Panc1 (cell line): ENCODE measurements at regions not wholly inside any gene's neighbourhood (a gene's known extent, or its start where the extent isn't known, plus 50 kb on each side); places are given as distances from the start of the nearest gene placed in this dataset.

Experiments
- ATAC-seq: fragments of 200-7000 bp; cut with Tn5 transposase; 2 replicates; pipeline ENCODE4 v1.9.1; 2020; ENCODE audit warnings: mild to moderate bottlenecking, moderate library complexity
- BruUV-seq: library from RNA; stranded (reverse); fragments of 400-500 nt; replicated peaks from 2 replicates; lab custom pipeline; 2021; lab: Mats Ljungman, UMichigan
- CTCF ChIA-PET: fragments of 300-600 bp; sonication (Branson Sonifier 250); formaldehyde crosslinking; loops from one replicate; lab custom pipeline; 2022; ENCODE audit warnings: antibody characterized with exemption; lab: Charles Lee
- POLR2A ChIA-PET: fragments of 300-600 bp; sonication (Branson Sonifier 250); formaldehyde crosslinking; loops from one replicate; lab custom pipeline; 2022; ENCODE audit warnings: antibody characterized with exemption; lab: Charles Lee
- DNase-seq: peaks from one replicate; pipeline ENCODE4 v3.0.0-alpha.2; 2010; ENCODE audit warnings: low read depth, low spot score
- H3K27ac ChIP-seq: 2 replicates; pipeline ENCODE4 v1.5.1; 2011; ENCODE audit warnings: mild to moderate bottlenecking, low read length, inconsistent platforms
- H3K27me3 ChIP-seq: fragments of 200-500 bp; sonication (Bioruptor generic); 2 replicates; pipeline ENCODE4 v1.6.0; 2014; ENCODE audit warnings: low read length, inconsistent platforms; ENCODE audit not compliant: control insufficient read depth, insufficient read depth
- H3K36me3 ChIP-seq: fragments of 200-500 bp; sonication (Bioruptor generic); 2 replicates; pipeline ENCODE4 v1.5.1; 2014; ENCODE audit warnings: inconsistent platforms, mild to moderate bottlenecking, low read length, moderate library complexity; ENCODE audit not compliant: control insufficient read depth, insufficient read depth
- H3K4me1 ChIP-seq: 2 replicates; pipeline ENCODE4 v1.5.1; 2011; ENCODE audit warnings: inconsistent platforms, mild to moderate bottlenecking, low read length, moderate library complexity; ENCODE audit not compliant: control insufficient read depth, insufficient read depth
- H3K4me3 ChIP-seq, 2 experiments: 2 replicates each; pipeline ENCODE4 v1.5.1; 2011 to 2012; ENCODE audit warnings: low read depth in 2 of 2, low read length in 2 of 2, mild to moderate bottlenecking in 2 of 2, inconsistent platforms in 1 of 2, moderate library complexity in 1 of 2
- H3K9me3 ChIP-seq: fragments of 200-500 bp; sonication (Bioruptor generic); 2 replicates; pipeline ENCODE4 v1.5.1; 2014; ENCODE audit warnings: low read depth, mild to moderate bottlenecking, inconsistent platforms, low read length, moderate library complexity; ENCODE audit not compliant: control insufficient read depth, insufficient read depth
- POLR2AphosphoS5 ChIP-seq: IDR thresholded peaks from 2 replicates; pipeline ENCODE4 v1.6.1; 2012; ENCODE audit warnings: mild to moderate bottlenecking, low read depth, low read length, moderate library complexity
- SIN3A ChIP-seq: IDR thresholded peaks from 2 replicates; pipeline ENCODE4 v1.6.1; 2012; ENCODE audit warnings: low read depth, mild to moderate bottlenecking, low read length, moderate library complexity, borderline replicate concordance; ENCODE audit not compliant: insufficient read depth
- TCF7L2 ChIP-seq: IDR thresholded peaks from 2 replicates; pipeline ENCODE4 v1.6.1; 2011; ENCODE audit warnings: mild to moderate bottlenecking, low read depth, low read length, inconsistent platforms
- in situ Hi-C: cut with HindIII; loops from 2 replicates; pipeline ENCODE4 v1.10.0; 2016; ENCODE audit warnings: low sequenced_read_pairs, low pct_unique_long_range_greater_than_20kb
- intact Hi-C: fragments of 100-400 bp; cut with micrococcal nuclease; formaldehyde crosslinking; loops from one replicate; pipeline ENCODE4 v1.10.0; 2022; ENCODE audit not compliant: unreplicated experiment
- TF ChIP-seq, protein P1 (sequence below): fragments of 450-650 bp; IDR thresholded peaks from 2 replicates; pipeline ENCODE4 v1.5.1; 2017; ENCODE audit warnings: mild to moderate bottlenecking
- TF ChIP-seq, protein P2 (sequence below), 2 experiments: IDR thresholded peaks; 2 replicates each; pipeline ENCODE4 v1.6.1; 2011 to 2012; ENCODE audit warnings: low read depth in 2 of 2, control low read depth in 1 of 2, low read length in 1 of 2, mild to moderate bottlenecking in 1 of 2, moderate library complexity in 1 of 2; ENCODE audit not compliant: insufficient read depth in 1 of 2

DNA sequence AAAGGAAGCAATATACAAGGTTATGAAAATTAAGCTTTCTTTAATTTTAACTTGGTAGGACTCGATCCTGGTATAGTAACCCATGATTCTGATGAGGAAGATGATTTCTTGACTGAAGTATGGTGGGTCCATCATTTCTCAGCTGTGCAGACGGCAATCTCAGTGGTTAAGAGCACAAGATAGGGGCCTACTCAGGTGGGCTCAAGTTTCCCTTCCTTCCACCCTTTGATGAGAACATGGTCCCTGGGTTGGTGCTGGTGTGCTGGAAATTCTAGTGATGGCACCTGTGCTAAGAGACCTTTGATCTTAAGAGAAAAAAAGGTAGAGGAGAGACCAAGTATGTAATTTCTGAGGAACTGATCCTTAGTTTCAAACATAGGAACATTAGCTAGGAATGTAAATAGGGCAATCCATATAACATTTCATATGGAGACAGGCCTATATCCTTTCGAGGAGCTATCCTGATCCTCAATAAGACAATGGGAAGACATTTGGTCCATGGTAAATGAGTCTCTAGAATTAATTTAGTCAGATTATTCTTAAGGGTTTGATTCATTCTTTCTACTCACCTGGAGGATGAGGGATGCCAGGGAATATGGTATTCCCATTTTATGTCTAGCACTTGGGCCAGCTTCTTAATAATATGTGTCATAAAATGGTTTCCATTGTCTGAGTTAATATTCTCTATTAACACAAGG is 104.5 kb upstream of the NECTIN3 start:
- Histone ChIP-seq H3K4me1 (no peaks in the 10 kb centered on the region), H3K36me3 (no peaks in the 10 kb centered on the region), H3K27ac (no peak overlapping the region), H3K27me3 (no peaks in the 10 kb centered on the region), H3K9me3 (peaks cover 7% of the 10 kb centered on the region; the same call in 1 of the 2 replicates), H3K4me3 (no peak overlapping the region)
- ChIA-PET POLR2A (no interaction called here), CTCF (no interaction called here)
- intact Hi-C loops (no loop called here), in situ Hi-C loops (no loop called here)
- ATAC-seq, result no peak
- TF ChIP-seq, protein P1, sequence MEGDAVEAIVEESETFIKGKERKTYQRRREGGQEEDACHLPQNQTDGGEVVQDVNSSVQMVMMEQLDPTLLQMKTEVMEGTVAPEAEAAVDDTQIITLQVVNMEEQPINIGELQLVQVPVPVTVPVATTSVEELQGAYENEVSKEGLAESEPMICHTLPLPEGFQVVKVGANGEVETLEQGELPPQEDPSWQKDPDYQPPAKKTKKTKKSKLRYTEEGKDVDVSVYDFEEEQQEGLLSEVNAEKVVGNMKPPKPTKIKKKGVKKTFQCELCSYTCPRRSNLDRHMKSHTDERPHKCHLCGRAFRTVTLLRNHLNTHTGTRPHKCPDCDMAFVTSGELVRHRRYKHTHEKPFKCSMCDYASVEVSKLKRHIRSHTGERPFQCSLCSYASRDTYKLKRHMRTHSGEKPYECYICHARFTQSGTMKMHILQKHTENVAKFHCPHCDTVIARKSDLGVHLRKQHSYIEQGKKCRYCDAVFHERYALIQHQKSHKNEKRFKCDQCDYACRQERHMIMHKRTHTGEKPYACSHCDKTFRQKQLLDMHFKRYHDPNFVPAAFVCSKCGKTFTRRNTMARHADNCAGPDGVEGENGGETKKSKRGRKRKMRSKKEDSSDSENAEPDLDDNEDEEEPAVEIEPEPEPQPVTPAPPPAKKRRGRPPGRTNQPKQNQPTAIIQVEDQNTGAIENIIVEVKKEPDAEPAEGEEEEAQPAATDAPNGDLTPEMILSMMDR, result no peak
- TF ChIP-seq, protein P2, sequence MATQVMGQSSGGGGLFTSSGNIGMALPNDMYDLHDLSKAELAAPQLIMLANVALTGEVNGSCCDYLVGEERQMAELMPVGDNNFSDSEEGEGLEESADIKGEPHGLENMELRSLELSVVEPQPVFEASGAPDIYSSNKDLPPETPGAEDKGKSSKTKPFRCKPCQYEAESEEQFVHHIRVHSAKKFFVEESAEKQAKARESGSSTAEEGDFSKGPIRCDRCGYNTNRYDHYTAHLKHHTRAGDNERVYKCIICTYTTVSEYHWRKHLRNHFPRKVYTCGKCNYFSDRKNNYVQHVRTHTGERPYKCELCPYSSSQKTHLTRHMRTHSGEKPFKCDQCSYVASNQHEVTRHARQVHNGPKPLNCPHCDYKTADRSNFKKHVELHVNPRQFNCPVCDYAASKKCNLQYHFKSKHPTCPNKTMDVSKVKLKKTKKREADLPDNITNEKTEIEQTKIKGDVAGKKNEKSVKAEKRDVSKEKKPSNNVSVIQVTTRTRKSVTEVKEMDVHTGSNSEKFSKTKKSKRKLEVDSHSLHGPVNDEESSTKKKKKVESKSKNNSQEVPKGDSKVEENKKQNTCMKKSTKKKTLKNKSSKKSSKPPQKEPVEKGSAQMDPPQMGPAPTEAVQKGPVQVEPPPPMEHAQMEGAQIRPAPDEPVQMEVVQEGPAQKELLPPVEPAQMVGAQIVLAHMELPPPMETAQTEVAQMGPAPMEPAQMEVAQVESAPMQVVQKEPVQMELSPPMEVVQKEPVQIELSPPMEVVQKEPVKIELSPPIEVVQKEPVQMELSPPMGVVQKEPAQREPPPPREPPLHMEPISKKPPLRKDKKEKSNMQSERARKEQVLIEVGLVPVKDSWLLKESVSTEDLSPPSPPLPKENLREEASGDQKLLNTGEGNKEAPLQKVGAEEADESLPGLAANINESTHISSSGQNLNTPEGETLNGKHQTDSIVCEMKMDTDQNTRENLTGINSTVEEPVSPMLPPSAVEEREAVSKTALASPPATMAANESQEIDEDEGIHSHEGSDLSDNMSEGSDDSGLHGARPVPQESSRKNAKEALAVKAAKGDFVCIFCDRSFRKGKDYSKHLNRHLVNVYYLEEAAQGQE (IDR thresholded peaks at IDR 0.05; ENCODE audit: insufficient read depth in 1 of 2, low read depth in 2 of 2, low read length in 1 of 2), result no peak
- TF ChIP-seq SIN3A, result no peak
- TF ChIP-seq POLR2AphosphoS5, result no peak
- no peak for TF ChIP-seq TCF7L2
- no TSS peak for BruUV-seq
- DNase-seq, result no peak

DNA sequence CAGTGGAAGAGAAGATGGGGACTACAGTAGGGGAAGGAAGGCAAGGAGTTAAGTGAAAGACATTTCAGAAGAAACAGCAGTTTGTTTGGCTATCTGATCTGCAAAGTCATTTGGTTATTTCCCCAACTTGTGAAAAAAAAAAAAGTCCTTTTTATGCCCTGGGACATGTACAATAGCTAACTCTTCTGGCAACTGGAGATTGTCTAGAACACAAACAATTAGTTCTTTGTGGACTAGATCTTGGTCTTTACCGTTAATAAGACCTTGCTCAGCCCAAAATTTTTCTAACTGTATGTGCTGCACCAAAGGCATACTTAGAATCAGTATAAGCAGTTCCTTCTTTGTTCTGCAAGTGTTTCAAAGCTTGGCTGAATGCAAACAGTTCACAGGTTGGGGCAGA is 103.5 kb upstream of the NECTIN3 start:
- ATAC-seq (no peak), DNase-seq (no peak)
- ChIA-PET CTCF (no interaction called here), POLR2A (no interaction called here)
- intact Hi-C loops (no loop called here), in situ Hi-C loops (no loop called here)
- BruUV-seq, result no TSS peak
- peaks cover 3% of the 10 kb centered on the region; the same call in 1 of the 2 replicates for H3K9me3 ChIP-seq
- H3K27me3 ChIP-seq, result no peaks in the 10 kb centered on the region
- no peak overlapping the region for H3K27ac ChIP-seq
- no peak overlapping the region for H3K4me3 ChIP-seq
- H3K36me3 ChIP-seq, result no peaks in the 10 kb centered on the region
- TF ChIP-seq, protein P1, result no peak
- H3K4me1 ChIP-seq, result no peaks in the 10 kb centered on the region
